K562 (cell line): ENCODE measurements at regions not wholly inside any gene's neighbourhood (a gene's known extent, or its start where the extent isn't known, plus 50 kb on each side); places are given as distances from the start of the nearest gene placed in this dataset.
A peak's percentile ranks its signal among the peaks of the same experiment; 100 is the strongest.

ENCODE experiments used
- ARID1B ChIP-seq: fragments of 450-650 bp; IDR thresholded peaks from 2 replicates; pipeline ENCODE4 v1.6.1; 2016; ENCODE audit warnings: antibody characterized with exemption, mild to moderate bottlenecking, inconsistent platforms
- CBX3 ChIP-seq, 2 experiments: IDR thresholded peaks; 1 replicate in 1 of 2; 2 replicates in 1 of 2; pipeline ENCODE4 v1.6.1; 2012; ENCODE audit warnings: inconsistent platforms in 2 of 2, low read length in 2 of 2, borderline replicate concordance in 1 of 2, control low read depth in 1 of 2
- CHD1 ChIP-seq: fragments of 200-600 bp; sonication (generic); IDR thresholded peaks from one replicate; pipeline ENCODE4 v1.6.1; 2012; ENCODE audit warnings: mild to moderate bottlenecking, moderate library complexity, low read length, inconsistent platforms
- CREM ChIP-seq: IDR thresholded peaks from 2 replicates; pipeline ENCODE4 v1.6.1; 2014; ENCODE audit warnings: antibody characterized with exemption, low read depth
- GTF2E2 ChIP-seq: fragments of 200-800 bp; sonication (Bioruptor generic); IDR thresholded peaks from 2 replicates; pipeline ENCODE4 v1.6.1; 2016; ENCODE audit warnings: missing genetic modification characterization, missing compliant biosample characterization
- KHSRP ChIP-seq: fragments of 450-650 bp; IDR thresholded peaks from 2 replicates; pipeline ENCODE4 v1.6.1; 2017
- KLF13 ChIP-seq: fragments of 450-650 bp; IDR thresholded peaks from 2 replicates; pipeline ENCODE4 v1.6.1; 2016; ENCODE audit warnings: missing genetic modification characterization, low read depth, mild to moderate bottlenecking, missing compliant biosample characterization, moderate library complexity, borderline replicate concordance
- KLF16 ChIP-seq: IDR thresholded peaks from 2 replicates; pipeline ENCODE4 v1.6.1; 2016; ENCODE audit warnings: antibody characterized with exemption
- MCM5 ChIP-seq: fragments of 450-650 bp; IDR thresholded peaks from 2 replicates; pipeline ENCODE4 v1.6.1; 2016; ENCODE audit warnings: low read depth
- PTRF ChIP-seq: fragments of 450-650 bp; IDR thresholded peaks from 2 replicates; pipeline ENCODE4 v1.6.1; 2016; ENCODE audit warnings: mild to moderate bottlenecking, missing genetic modification characterization, missing compliant biosample characterization
- RAD51 ChIP-seq: fragments of 450-650 bp; IDR thresholded peaks from 2 replicates; pipeline ENCODE4 v1.7.1; 2016; ENCODE audit warnings: low read depth, mild to moderate bottlenecking, borderline replicate concordance
- RBM39 ChIP-seq: fragments of 200-400 bp; formaldehyde crosslinking; optimal IDR thresholded peaks from 2 replicates; pipeline ENCODE3; 2018; ENCODE audit warnings: low read depth, low read length
- SIX5 ChIP-seq, 2 experiments: IDR thresholded peaks; 2 replicates each; pipeline ENCODE4 v1.6.1; 2011; ENCODE audit warnings: low read length in 2 of 2, borderline replicate concordance in 1 of 2, low read depth in 1 of 2, mild to moderate bottlenecking in 1 of 2, moderate library complexity in 1 of 2; ENCODE audit not compliant: insufficient read depth in 1 of 2
- TAF1 ChIP-seq: IDR thresholded peaks from 2 replicates; pipeline ENCODE4 v1.6.1; 2011; ENCODE audit warnings: mild to moderate bottlenecking, low read length, moderate library complexity; ENCODE audit not compliant: insufficient read depth, control insufficient read depth, severe bottlenecking; ENCODE audit errors: extremely low read depth
- TAF15 ChIP-seq: fragments of 200-400 bp; formaldehyde crosslinking; IDR thresholded peaks from 2 replicates; pipeline ENCODE4 v1.6.1; 2017; ENCODE audit warnings: mild to moderate bottlenecking, low read depth, low read length, moderate library complexity
- TEAD2 ChIP-seq: fragments of 450-650 bp; IDR thresholded peaks from 2 replicates; pipeline ENCODE4 v1.6.1; 2016; ENCODE audit warnings: missing genetic modification characterization, control low read depth, missing compliant biosample characterization
- THAP7 ChIP-seq: fragments of 250-450 bp; sonication (Bioruptor Pico); IDR thresholded peaks from 2 replicates; pipeline ENCODE4 v1.5.0; 2021
- ZNF124 ChIP-seq: sonication (generic); formaldehyde crosslinking; IDR thresholded peaks from 2 replicates; pipeline ENCODE4 v1.8.1; 2022; ENCODE audit warnings: missing genetic modification reagents
- ZNF197 ChIP-seq: fragments of 200-800 bp; sonication (Bioruptor generic); IDR thresholded peaks from 2 replicates; pipeline ENCODE4 v1.6.1; 2016; ENCODE audit warnings: low read depth, missing genetic modification characterization, missing compliant biosample characterization
- ZNF280A ChIP-seq: fragments of 450-650 bp; IDR thresholded peaks from 2 replicates; pipeline ENCODE4 v1.6.1; 2018; ENCODE audit warnings: mild to moderate bottlenecking, low read depth; ENCODE audit not compliant: partially characterized antibody
- ZNF282 ChIP-seq: sonication (generic); formaldehyde crosslinking; IDR thresholded peaks from 2 replicates; pipeline ENCODE4 v1.8.1; 2023; ENCODE audit warnings: missing genetic modification reagents
- ZNF347 ChIP-seq: fragments of 450-650 bp; formaldehyde crosslinking; IDR thresholded peaks from 2 replicates; pipeline ENCODE4 v1.4.0; 2020; ENCODE audit warnings: low read depth, mild to moderate bottlenecking, moderate library complexity
- ZNF449 ChIP-seq: fragments of 250-450 bp; sonication (Bioruptor Pico); IDR thresholded peaks from 2 replicates; pipeline ENCODE4 v1.8.0; 2022; ENCODE audit warnings: moderate library complexity, mild to moderate bottlenecking, inconsistent platforms
- ZNF507 ChIP-seq: conservative IDR thresholded peaks from 2 replicates; pipeline ENCODE4 v1.6.1; 2017; ENCODE audit warnings: missing genetic modification characterization, missing compliant biosample characterization
- ZNF511 ChIP-seq: sonication (generic); formaldehyde crosslinking; IDR thresholded peaks from 2 replicates; pipeline ENCODE4 v1.8.0; 2022; ENCODE audit warnings: mild to moderate bottlenecking, missing genetic modification reagents
- ZNF551 ChIP-seq: fragments of 250-450 bp; sonication (Bioruptor Pico); IDR thresholded peaks from 2 replicates; pipeline ENCODE4 v1.5.0; 2021; ENCODE audit warnings: mild to moderate bottlenecking, moderate library complexity
- ZNF583 ChIP-seq: fragments of 250-450 bp; sonication (Bioruptor Pico); IDR thresholded peaks from 2 replicates; pipeline ENCODE4 v1.4.0; 2020
- ZNF76 ChIP-seq: fragments of 250-450 bp; sonication (Bioruptor Pico); IDR thresholded peaks from 2 replicates; pipeline ENCODE4 v1.4.0; 2020; ENCODE audit warnings: mild to moderate bottlenecking, moderate library complexity, borderline replicate concordance
- ZNF79 ChIP-seq: fragments of 250-450 bp; sonication (Bioruptor Pico); IDR thresholded peaks from 2 replicates; pipeline ENCODE4 v1.4.0; 2020; ENCODE audit warnings: low read depth, mild to moderate bottlenecking, moderate library complexity

GRCh38 chr20:41715526-41715925 is 97.3 kb upstream of the CHD6 start (continued):
- no peak for TF ChIP-seq ZNF280A
- TF ChIP-seq TAF15, result no peak
- no peak for TF ChIP-seq ZNF507 (tag)
- no peak for TF ChIP-seq CREM
- TF ChIP-seq TEAD2 (tag), result no peak
- TF ChIP-seq ZNF347 (CRISPR knock-in tag), result no peak
- TF ChIP-seq ZNF282, result no peak
- no peak for TF ChIP-seq ZNF511 (CRISPR knock-in tag)
- TF ChIP-seq ZNF76 (CRISPR knock-in tag), result no peak
- no peak for TF ChIP-seq KLF13 (tag)
- no peak for TF ChIP-seq RAD51
- TF ChIP-seq TAF1, result no peak
- TF ChIP-seq CBX3 (IDR thresholded peaks at IDR 0.05; ENCODE audit: borderline replicate concordance in 1 of 2, low read length in 2 of 2), result no peak
- no peak for TF ChIP-seq PTRF (tag)
- no peak for TF ChIP-seq ZNF79 (CRISPR knock-in tag)
- no peak for TF ChIP-seq ZNF449
- peak; percentile 86 for TF ChIP-seq ARID1B
- no peak for TF ChIP-seq MCM5
- no peak for TF ChIP-seq ZNF583 (CRISPR knock-in tag)
- no peak for TF ChIP-seq ZNF551 (CRISPR knock-in tag)
- no peak for TF ChIP-seq SIX5 (IDR thresholded peaks at IDR 0.05; ENCODE audit: borderline replicate concordance in 1 of 2, insufficient read depth in 1 of 2, low read depth in 1 of 2, low read length in 2 of 2)
- TF ChIP-seq CHD1, result no peak
- peak; percentile 58; the same call in 1 of the 2 replicates for TF ChIP-seq KLF16
- TF ChIP-seq KHSRP, result no peak
- no peak for TF ChIP-seq GTF2E2 (tag)
- TF ChIP-seq RBM39, result no peak
- TF ChIP-seq ZNF197 (CRISPR knock-in tag), result no peak
- no peak for TF ChIP-seq ZNF124 (CRISPR knock-in tag)
- TF ChIP-seq THAP7 (CRISPR knock-in tag), result no peak
